Gastrocnemius medialis (tissue), 4 donors: ENCODE measurements at regions not wholly inside any gene's neighbourhood (a gene's known extent, or its start where the extent isn't known, plus 50 kb on each side); places are given as distances from the start of the nearest gene placed in this dataset.

ENCODE experiments used
- ATAC-seq, 2 donors: fragments of 150-250 bp; one replicate each; pipeline ENCODE4 v1.9.1; 2016
- DNase-seq, 2 donors: peaks; one replicate each; pipeline ENCODE4 v3.0.0-alpha.2; 2019
- H3K27ac ChIP-seq, 4 donors: fragments of 200-600 bp; sonication (generic); 1 replicate in 1 of 4; 2 replicates in 3 of 4; pipeline ENCODE4 v1.5.1; 2016 to 2018; ENCODE audit warnings: mild to moderate bottlenecking in 2 of 4, moderate library complexity in 1 of 4
- H3K27me3 ChIP-seq, 3 donors: fragments of 200-600 bp; sonication (generic) in 2 of 3; 1 replicate in 1 of 3; 2 replicates in 2 of 3; pipeline versions ENCODE4 v1.5.1 to v1.6.0; 2016 to 2019; ENCODE audit warnings: mild to moderate bottlenecking in 1 of 3, moderate library complexity in 1 of 3
- H3K36me3 ChIP-seq, 2 donors: fragments of 200-600 bp; sonication (generic) in 1 of 2; one replicate each; pipeline ENCODE4 v1.5.1; 2017 to 2018
- H3K4me1 ChIP-seq, 2 donors: fragments of 200-600 bp; sonication (generic) in 1 of 2; one replicate each; pipeline ENCODE4 v1.5.1; 2016 to 2017; ENCODE audit warnings: mild to moderate bottlenecking in 2 of 2
- H3K4me3 ChIP-seq, 4 donors: fragments of 200-600 bp; sonication (generic) in 3 of 4; 1 replicate in 1 of 4; 2 replicates in 3 of 4; pipeline ENCODE4 v1.5.1; 2016 to 2019; ENCODE audit warnings: mild to moderate bottlenecking in 2 of 4
- H3K9me3 ChIP-seq, 3 donors: fragments of 200-600 bp; sonication (generic) in 2 of 3; 1 replicate in 1 of 3; 2 replicates in 2 of 3; pipeline ENCODE4 v1.5.1; 2016 to 2019
- CTCF ChIP-seq, 5 experiments: fragments of 450-650 bp in 3 of 5; fragments of 200-600 bp in 2 of 5; sonication (generic) in 2 of 5; IDR thresholded peaks in 4 of 5; conservative IDR thresholded peaks in 1 of 5; 1 replicate in 4 of 5; 2 replicates in 1 of 5; pipeline ENCODE4 v1.5.1; 2016 to 2019; ENCODE audit warnings: antibody characterized with exemption in 5 of 5, mild to moderate bottlenecking in 3 of 5, moderate library complexity in 3 of 5
- POLR2A ChIP-seq, 2 donors: fragments of 450-650 bp; IDR thresholded peaks; one replicate each; pipeline ENCODE4 v1.6.1; 2017; ENCODE audit warnings: antibody characterized with exemption in 2 of 2, mild to moderate bottlenecking in 2 of 2, moderate library complexity in 2 of 2
- in situ Hi-C, 4 donors: fragments of 200-750 bp; cut with MboI; loops; one replicate each; pipeline versions ENCODE4 v1.15.0 to v1.8.0; 2017; ENCODE audit warnings: low sequenced_read_pairs in 4 of 4
- intact Hi-C: fragments of 100-400 bp; cut with DNase I; formaldehyde crosslinking; loops from one replicate; pipeline ENCODE4 v1.15.1; 2023; ENCODE audit warnings: low total_unique reads

- H3K27ac ChIP-seq, result no peak overlapping the region
- ATAC-seq, result no peak
- intact Hi-C loops (no loop called here), in situ Hi-C loops (no loop called here)
- H3K4me1 ChIP-seq, result no peaks in the 10 kb centered on the region
- H3K9me3 ChIP-seq, result no peaks in the 10 kb centered on the region
- no peaks in the 10 kb centered on the region for H3K27me3 ChIP-seq
- no peaks in the 10 kb centered on the region for H3K36me3 ChIP-seq
- TF ChIP-seq POLR2A (IDR thresholded peaks at IDR 0.05), result no peak
- TF ChIP-seq CTCF (IDR thresholded peaks at IDR 0.05 in 4 of 5, conservative IDR thresholded peaks at IDR 0.05 in 1 of 5), result no peak
- DNase-seq, result no peak
- no peak overlapping the region for H3K4me3 ChIP-seq
Observed at GRCh38 chr14:46074061-46074460, 577.5 kb downstream of the RPL10L start.

- intact Hi-C loops, result no loop called here
- Histone ChIP-seq H3K27ac (no peak overlapping the region), H3K9me3 (no peaks in the 10 kb centered on the region), H3K36me3 (no peaks in the 10 kb centered on the region), H3K27me3 (no peaks in the 10 kb centered on the region), H3K4me3 (no peak overlapping the region), H3K4me1 (no peaks in the 10 kb centered on the region)
- TF ChIP-seq CTCF (IDR thresholded peaks at IDR 0.05 in 4 of 5, conservative IDR thresholded peaks at IDR 0.05 in 1 of 5), result no peak
- TF ChIP-seq POLR2A (IDR thresholded peaks at IDR 0.05), result no peak
- DNase-seq (no peak), ATAC-seq (no peak)
- in situ Hi-C loops, result no loop called here
Observed at GRCh38 chr14:46063872-46064271, 587.7 kb downstream of the RPL10L start.

DNA sequence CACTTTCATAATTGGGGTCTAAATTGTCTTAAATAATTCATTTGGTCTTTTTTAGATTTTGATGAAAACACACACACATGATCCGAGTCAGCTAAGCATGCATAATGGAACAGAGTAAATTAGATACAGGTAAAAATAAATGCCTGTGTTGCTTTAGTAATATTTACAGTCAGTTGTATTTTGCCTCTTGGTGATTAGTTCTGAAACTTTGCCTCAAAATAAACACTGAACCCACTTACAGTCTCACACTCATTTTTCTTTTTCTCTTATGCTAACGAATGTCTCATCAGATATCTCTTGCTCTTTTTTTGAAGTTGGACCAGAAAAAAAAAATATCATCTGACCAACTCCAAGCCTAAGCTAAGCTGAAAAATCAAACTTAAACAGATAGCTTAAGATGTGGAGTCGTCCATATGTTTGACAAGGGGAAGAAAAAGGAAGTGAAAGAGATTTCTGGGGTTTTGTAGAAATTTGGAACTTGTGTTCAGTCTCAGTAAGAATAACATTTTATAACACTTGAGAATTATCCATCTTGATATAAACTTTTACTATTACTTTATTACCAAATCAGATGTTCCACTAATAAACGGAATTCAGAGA is 592.5 kb downstream of the RPL10L start:
- TF ChIP-seq POLR2A (IDR thresholded peaks at IDR 0.05) (no peak), CTCF (IDR thresholded peaks at IDR 0.05 in 4 of 5, conservative IDR thresholded peaks at IDR 0.05 in 1 of 5) (no peak)
- no peaks in the 10 kb centered on the region for H3K27me3 ChIP-seq
- DNase-seq (no peak), ATAC-seq (no peak)
- in situ Hi-C loops, result no loop called here
- no peaks in the 10 kb centered on the region for H3K9me3 ChIP-seq
- intact Hi-C loops, result no loop called here
- H3K4me3 ChIP-seq, result no peak overlapping the region
- no peaks in the 10 kb centered on the region for H3K36me3 ChIP-seq
- no peak overlapping the region for H3K27ac ChIP-seq
- H3K4me1 ChIP-seq, result no peaks in the 10 kb centered on the region

DNA sequence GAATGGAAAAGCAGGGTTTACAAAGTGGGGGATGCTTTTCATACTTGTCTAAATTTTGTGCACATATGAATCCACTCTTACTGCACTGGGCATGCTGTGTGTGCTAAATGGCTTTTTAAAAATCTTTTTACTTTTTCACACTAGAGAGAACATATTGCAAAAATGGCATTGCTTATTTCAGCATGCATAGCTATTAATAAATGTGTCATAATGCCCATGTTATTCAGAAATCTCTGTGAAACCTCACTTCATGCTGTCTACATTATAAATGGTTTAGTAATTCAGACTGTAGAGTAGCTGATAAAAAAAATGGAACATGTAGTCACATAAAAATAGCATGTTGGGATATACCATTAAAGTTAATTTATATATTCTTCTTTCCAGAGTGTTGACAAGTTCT is 593.8 kb downstream of the RPL10L start:
- Histone ChIP-seq H3K4me1 (no peaks in the 10 kb centered on the region), H3K27ac (no peak overlapping the region), H3K27me3 (no peaks in the 10 kb centered on the region), H3K36me3 (no peaks in the 10 kb centered on the region), H3K4me3 (no peak overlapping the region), H3K9me3 (no peaks in the 10 kb centered on the region)
- in situ Hi-C loops (no loop called here), intact Hi-C loops (no loop called here)
- DNase-seq (no peak), ATAC-seq (no peak)
- TF ChIP-seq POLR2A (IDR thresholded peaks at IDR 0.05) (no peak), CTCF (IDR thresholded peaks at IDR 0.05 in 4 of 5, conservative IDR thresholded peaks at IDR 0.05 in 1 of 5) (no peak)

DNA sequence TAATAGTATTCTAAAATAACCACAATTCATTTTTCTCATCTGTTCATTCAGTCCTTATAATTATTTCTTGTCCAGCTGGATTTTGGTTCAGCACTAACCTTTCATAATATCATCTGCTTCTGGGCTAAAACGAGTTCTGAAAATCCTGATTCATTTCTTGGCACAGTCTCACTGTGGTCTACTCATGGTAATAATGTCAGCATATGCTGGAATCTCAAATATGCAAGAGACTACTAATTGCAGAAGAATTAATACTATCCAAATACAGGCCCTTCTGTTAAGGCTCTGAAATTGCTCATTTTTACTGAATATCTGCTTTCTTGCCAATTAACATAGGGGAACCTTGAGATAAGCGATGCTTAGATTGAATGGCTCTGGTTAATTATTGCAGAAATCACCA is 597.1 kb downstream of the RPL10L start:
- no peak overlapping the region for H3K27ac ChIP-seq
- no peaks in the 10 kb centered on the region for H3K4me1 ChIP-seq
- H3K9me3 ChIP-seq, result no peaks in the 10 kb centered on the region
- H3K4me3 ChIP-seq, result no peak overlapping the region
- ATAC-seq (no peak), DNase-seq (no peak)
- H3K36me3 ChIP-seq, result no peaks in the 10 kb centered on the region
- H3K27me3 ChIP-seq, result no peaks in the 10 kb centered on the region
- in situ Hi-C loops, result no loop called here
- TF ChIP-seq CTCF (IDR thresholded peaks at IDR 0.05 in 4 of 5, conservative IDR thresholded peaks at IDR 0.05 in 1 of 5) (no peak), POLR2A (IDR thresholded peaks at IDR 0.05) (no peak)
- intact Hi-C loops, result no loop called here
